ENCODE measurements at regions not wholly inside any gene's neighbourhood (a gene's known extent, or its start where the extent isn't known, plus 50 kb on each side); places are given as distances from the start of the nearest gene placed in this dataset.

- DNase-seq (ENCODE audit: low read depth in 3 of 3, low spot score in 2 of 3) = no peak
Observed at GRCh38 chr2:235287375-235287733, 206.5 kb upstream of the AGAP1 start.

GRCh38 chr2:235291461-235291860 lies 202.4 kb upstream of the AGAP1 start:
- DNase-seq (ENCODE audit: low read depth in 3 of 3, low spot score in 2 of 3) = no peak

- no peak for DNase-seq (ENCODE audit: low read depth in 3 of 3, low spot score in 2 of 3)
Observed at GRCh38 chr2:235293061-235293460, 200.8 kb upstream of the AGAP1 start.

DNA sequence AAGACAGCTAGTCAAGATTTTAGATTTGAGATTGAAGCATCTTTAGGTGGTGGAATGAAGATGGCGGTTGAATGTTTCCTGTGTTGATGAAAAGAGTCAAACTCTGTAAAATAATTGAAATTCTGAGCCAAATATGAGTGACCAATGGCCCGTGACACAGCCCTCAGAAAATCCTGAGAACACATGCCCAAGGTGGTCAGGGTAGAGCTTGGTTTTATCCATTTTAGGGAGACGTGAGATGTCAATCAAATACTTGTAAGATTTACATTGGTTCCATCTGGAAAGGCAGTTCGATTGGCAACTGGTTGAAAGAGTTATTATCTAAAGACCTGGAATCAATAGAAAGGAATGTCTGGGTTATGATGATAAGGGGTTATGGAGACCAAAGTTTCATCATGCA lies 198.0 kb upstream of the AGAP1 start:
- no peak for DNase-seq (ENCODE audit: low read depth in 3 of 3, low spot score in 2 of 3)

- no peak for DNase-seq (ENCODE audit: low read depth in 3 of 3, low spot score in 2 of 3)
Observed at GRCh38 chr2:235300368-235301201, 193.3 kb upstream of the AGAP1 start.

GRCh38 chr2:235301202-235302076 lies 192.4 kb upstream of the AGAP1 start:
- no peak for DNase-seq (ENCODE audit: low read depth in 3 of 3, low spot score in 2 of 3)

GRCh38 chr2:235302263-235302662 lies 191.6 kb upstream of the AGAP1 start:
- no peak for DNase-seq (ENCODE audit: low read depth in 3 of 3, low spot score in 2 of 3)

DNA sequence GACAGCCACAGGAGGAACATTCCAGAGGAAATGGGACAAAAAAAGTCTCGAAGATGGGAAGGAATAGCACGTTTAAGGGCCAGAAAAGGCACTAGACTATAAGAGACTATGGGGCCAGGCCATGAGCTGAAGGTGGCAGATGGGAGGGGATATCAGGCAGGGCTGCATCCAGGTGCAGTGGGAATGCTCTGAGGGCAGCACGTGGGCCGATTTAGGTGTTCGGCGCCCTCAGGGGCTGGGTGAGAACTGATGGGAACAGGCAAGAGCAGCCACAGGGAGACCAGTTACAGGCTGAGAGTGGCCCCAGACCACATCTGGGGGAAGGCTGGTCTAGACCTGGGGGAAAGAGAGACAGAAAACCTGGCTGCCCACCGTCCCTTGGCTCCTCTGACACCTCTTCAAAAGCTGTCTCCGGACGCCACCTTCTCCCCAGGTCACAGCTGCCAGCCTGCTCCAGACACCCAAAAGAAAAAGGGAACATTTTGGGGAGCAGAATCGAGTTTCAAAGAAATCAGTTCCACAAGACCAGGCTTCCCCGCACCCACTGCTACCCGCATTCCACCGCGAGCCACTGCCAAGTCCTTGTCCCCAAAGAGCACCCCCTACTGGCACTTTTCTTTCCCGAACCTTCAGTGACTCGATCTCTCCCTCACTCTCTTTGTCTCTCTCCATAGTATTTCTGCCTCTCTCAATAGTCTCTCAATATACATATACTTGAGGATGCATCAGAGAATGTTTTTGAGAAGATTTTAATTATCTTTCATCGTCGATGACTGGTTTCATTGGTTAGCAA lies 190.1 kb upstream of the AGAP1 start:
- DNase-seq (ENCODE audit: low read depth in 3 of 3, low spot score in 2 of 3) = no peak

- no peak for DNase-seq (ENCODE audit: low read depth in 3 of 3, low spot score in 2 of 3)
Observed at GRCh38 chr2:235305678-235306077, 188.2 kb upstream of the AGAP1 start.

DNA sequence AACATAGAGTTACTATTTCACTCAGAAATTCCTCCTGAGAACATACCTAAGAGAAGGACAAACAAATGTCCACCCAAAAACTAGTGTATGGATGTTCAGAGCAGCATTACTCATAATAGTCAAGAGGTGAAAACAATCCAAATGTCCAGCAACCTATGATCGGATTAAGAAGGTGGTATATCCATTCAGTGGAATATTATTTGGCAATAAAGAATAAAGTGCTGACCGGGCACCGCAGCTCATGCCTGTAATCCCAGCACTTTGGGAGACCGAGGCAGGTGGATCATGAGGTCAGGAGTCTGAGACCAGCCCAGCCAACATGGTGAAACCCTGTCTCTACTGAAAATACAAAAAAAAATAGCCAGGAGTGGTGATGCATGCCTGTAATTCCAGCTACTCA lies 182.8 kb upstream of the AGAP1 start:
- no peak for DNase-seq (ENCODE audit: low read depth in 3 of 3, low spot score in 2 of 3)

- DNase-seq (ENCODE audit: low read depth in 3 of 3, low spot score in 2 of 3) = no peak
Observed at GRCh38 chr2:235312571-235312970, 181.3 kb upstream of the AGAP1 start.

DNA sequence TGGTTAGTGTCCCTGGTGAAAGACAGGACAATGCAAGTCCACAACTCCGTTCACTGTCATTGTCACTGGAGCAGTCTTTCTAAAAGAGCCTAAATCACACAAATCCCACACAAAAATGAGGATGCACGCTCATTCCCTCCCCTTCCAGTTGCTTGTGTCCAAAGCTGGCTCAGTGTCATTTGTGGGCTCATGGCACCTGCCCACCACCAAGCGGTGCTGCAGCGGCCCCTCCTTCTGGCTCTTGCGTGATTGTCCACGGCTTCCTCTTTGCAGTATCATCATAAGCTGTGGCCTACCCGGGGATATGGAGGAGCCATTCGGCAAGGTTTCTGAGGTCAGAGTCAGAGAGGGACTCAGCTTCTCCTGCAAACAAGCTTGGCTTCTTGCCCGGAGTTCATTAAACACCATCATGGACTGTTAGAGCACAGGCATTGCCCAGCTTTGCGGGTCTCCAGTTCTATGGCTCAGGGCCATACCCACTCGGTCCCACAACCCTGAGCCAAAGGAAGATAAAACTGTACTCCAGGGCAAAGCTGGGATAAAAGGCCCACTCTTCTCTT lies 179.4 kb upstream of the AGAP1 start:
- no peak for DNase-seq (ENCODE audit: low read depth in 3 of 3, low spot score in 2 of 3)

DNA sequence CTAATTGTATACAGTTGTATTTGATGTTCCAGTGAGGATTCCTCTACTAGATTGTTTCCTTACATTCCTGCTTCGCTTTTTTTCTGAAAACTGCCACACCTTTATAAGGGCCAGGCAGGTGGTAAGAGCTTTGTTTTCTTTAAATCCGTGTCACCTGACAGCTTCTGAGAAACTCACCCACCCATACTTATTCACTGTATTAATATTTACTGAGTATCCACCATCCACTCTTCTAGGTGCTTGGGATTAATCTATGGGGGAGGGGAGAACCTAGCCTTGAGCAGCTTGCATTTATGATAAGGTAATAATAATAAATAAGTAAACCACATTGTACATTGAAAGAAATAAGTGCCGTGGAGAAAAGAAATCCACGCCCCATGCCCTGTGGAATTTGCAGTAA lies 174.7 kb upstream of the AGAP1 start:
- DNase-seq (ENCODE audit: low read depth in 3 of 3, low spot score in 2 of 3) = no peak

DNA sequence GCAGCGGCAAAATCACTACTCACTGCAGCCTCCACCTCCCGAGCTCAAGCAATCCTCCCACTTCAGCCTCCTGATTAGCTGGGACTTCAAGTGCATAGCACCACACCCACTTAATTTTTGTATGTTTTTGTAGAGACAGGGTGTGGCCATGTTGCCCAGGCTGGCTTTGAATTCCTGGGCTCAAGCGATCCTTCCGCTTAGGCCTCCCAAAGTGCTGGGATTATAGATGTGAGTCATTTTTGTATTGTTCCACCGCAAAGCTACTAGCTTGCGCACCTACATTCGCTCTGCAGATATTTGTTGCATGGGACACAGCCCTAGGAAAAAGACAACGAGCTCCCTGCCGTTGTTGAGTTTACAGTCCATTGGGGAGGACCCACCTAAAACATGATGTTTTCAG lies 173.5 kb upstream of the AGAP1 start:
- no peak for DNase-seq (ENCODE audit: low read depth in 3 of 3, low spot score in 2 of 3)

DNA sequence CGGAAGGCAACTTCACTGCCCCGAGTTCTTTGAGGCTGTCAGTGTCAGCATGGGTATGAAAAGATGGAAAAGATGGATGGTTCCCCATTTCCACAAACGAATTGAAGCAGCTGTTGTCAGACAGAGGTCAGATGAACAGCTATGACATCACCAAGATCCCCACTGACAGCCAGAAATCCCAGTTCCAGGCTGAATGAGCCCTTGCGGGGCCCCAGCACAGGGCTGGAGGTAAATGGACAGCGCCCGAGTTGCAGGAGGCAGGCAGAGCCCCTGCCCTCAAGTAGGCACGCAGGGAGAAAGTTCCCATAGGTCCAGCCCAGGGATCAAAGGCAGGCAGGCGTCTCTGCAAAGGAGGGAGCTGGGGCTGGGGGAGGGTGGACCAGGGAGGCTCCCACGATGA lies 169.5 kb upstream of the AGAP1 start:
- DNase-seq (ENCODE audit: low read depth in 3 of 3, low spot score in 2 of 3) = no peak

- no peak for DNase-seq (ENCODE audit: low read depth in 3 of 3, low spot score in 2 of 3)
Observed at GRCh38 chr2:235325151-235325550, 168.7 kb upstream of the AGAP1 start.

- DNase-seq (ENCODE audit: low read depth in 3 of 3, low spot score in 2 of 3) = no peak
Observed at GRCh38 chr2:235328991-235329390, 164.9 kb upstream of the AGAP1 start.

GRCh38 chr2:235330775-235331451 lies 162.9 kb upstream of the AGAP1 start:
- no peak for DNase-seq (ENCODE audit: low read depth in 3 of 3, low spot score in 2 of 3)

DNA sequence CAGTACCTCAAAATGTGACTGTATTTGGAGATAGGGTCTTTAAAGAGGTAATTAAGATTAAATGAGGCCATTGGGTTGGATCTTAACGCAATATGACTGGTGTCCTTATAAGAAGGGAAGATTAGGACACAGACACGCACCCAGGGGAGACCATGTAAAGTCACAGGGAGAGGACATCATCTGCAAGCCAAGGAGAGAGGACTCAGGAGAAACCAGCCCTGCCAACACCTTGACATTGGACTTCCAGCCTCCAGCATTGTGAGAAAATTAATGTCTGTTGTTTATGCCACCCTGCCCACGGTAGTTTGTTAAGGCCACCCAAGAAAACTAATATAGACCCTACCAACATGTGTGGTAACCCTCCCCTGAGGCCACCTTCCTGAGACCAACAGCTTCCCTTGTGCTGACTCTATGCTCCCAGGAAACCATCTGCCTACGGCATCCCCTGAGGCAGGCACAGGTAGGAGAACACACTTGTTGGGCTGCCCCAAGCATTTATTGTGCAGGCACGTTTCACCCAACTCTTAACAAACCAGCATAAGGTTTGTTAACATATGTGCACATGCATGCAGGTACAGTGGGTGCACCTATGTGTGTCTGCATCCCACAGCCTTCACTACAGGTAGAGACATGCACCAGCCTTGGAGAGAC lies 161.5 kb upstream of the AGAP1 start:
- no peak for DNase-seq (ENCODE audit: low read depth in 3 of 3, low spot score in 2 of 3)

DNA sequence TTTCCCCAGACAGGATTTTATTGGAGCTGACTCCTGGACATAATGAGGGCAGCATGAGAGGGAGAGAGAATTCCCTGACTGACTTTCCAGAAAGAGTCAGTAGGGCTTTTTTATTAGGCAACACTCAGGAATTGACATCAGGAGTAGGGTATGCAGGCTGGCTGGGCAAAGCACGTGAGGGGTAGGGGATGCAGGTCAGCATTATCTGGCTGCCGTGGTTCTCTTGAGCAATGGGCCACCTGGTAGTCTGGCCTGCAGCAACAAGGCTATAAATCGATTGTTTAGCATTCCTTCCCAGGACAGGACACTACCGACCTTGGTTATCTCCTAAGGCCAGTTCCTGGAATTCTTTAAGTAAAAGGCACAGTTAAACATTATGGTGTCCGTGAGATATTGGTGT lies 160.8 kb upstream of the AGAP1 start:
- no peak for DNase-seq (ENCODE audit: low read depth in 3 of 3, low spot score in 2 of 3)

Data from right renal cortex interstitium (tissue), 3 donors.